Omental fat pad (tissue), 3 donors: ENCODE measurements at regions not wholly inside any gene's neighbourhood (a gene's known extent, or its start where the extent isn't known, plus 50 kb on each side); places are given as distances from the start of the nearest gene placed in this dataset.

Experiments used
- ATAC-seq: fragments of 150-250 bp; one replicate; pipeline ENCODE4 v1.9.1; 2016; ENCODE audit warnings: mild to moderate bottlenecking, moderate library complexity; ENCODE audit not compliant: low FRiP score
- DNase-seq: peaks from one replicate; pipeline ENCODE4 v3.0.0-alpha.2; 2019; ENCODE audit warnings: low spot score
- TF ChIP-seq, protein P1 (sequence below), 3 donors: fragments of 450-650 bp; IDR thresholded peaks; one replicate each; pipeline ENCODE4 v1.5.1; 2016 to 2017; ENCODE audit warnings: antibody characterized with exemption in 3 of 3, mild to moderate bottlenecking in 3 of 3, moderate library complexity in 2 of 3

DNA sequence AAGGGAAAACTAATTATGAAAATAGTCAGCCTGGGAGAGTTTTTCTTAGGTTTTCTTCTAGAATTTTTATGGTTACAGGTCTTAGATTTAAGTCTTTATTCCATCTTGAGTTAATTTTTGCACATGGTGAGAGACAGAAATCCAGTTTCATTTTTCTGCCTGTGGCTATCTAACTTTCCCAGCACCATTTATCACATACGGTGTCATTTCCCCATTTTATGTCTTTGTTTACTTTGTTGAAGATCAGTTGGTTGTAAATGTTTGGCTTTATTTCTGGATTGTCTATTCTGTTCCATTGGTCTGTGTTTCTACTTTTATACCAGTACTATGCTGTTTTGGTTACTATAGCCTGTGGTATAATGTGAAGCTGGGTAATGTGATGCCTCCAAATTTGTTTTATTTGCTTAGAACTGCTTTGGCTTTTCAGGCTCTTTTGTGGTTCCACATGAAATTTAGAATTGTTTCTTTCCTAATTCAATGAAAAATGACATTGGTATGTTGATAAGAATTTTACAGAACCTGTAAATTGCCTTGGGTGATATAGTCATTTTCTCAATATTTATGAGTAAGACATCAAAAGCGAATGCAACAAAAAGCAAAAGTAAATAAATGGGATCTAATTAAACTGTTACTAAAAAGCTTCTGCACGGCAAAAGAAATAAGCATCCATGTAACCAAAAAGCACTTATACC lies 146.1 kb upstream of the NOL4 start:
- TF ChIP-seq, protein P1, sequence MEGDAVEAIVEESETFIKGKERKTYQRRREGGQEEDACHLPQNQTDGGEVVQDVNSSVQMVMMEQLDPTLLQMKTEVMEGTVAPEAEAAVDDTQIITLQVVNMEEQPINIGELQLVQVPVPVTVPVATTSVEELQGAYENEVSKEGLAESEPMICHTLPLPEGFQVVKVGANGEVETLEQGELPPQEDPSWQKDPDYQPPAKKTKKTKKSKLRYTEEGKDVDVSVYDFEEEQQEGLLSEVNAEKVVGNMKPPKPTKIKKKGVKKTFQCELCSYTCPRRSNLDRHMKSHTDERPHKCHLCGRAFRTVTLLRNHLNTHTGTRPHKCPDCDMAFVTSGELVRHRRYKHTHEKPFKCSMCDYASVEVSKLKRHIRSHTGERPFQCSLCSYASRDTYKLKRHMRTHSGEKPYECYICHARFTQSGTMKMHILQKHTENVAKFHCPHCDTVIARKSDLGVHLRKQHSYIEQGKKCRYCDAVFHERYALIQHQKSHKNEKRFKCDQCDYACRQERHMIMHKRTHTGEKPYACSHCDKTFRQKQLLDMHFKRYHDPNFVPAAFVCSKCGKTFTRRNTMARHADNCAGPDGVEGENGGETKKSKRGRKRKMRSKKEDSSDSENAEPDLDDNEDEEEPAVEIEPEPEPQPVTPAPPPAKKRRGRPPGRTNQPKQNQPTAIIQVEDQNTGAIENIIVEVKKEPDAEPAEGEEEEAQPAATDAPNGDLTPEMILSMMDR (IDR thresholded peaks at IDR 0.05), result no peak
- no peak for DNase-seq
- ATAC-seq, result no peak

DNA sequence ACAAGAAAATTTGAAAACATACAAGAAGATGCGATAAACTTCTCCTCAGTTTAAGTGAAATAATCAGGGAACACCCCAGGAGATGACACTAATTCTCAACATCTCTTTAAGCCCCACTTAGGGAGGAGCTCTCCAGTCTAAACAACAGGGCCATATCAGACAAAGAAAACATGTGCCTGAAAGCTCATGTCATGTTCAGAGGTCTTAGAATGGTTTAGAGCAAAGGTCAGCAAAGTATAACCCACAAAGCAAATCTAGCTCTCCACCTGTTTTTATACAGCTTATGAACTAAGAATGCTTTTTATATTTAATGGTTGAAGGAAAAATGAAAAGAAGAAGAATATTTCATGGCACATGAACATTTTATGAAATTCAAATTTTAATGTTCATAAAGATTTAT lies 155.6 kb upstream of the NOL4 start:
- ATAC-seq, result no peak
- DNase-seq, result no peak
- TF ChIP-seq, protein P1 (IDR thresholded peaks at IDR 0.05), result no peak

DNA sequence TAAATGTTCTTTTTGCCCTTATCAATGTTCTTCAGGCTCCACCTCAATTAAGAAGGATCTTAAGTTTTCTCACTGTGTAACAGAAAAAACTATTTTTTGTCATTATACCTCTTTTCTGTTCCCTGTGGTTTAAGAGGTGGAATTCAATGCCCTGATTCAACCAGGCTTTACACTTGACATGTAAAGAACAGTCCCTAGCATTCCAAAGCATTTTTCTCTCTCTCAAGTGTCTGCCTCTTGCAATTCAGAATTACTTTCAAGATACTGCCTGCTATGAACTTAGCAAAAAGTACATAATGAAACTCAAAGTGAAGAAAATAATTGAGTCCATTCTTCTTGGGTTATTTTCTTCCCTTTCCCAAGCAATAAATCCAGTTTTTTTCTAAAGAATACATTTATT lies 160.6 kb upstream of the NOL4 start:
- ATAC-seq (no peak), DNase-seq (no peak)
- TF ChIP-seq, protein P1 (IDR thresholded peaks at IDR 0.05), result no peak

DNA sequence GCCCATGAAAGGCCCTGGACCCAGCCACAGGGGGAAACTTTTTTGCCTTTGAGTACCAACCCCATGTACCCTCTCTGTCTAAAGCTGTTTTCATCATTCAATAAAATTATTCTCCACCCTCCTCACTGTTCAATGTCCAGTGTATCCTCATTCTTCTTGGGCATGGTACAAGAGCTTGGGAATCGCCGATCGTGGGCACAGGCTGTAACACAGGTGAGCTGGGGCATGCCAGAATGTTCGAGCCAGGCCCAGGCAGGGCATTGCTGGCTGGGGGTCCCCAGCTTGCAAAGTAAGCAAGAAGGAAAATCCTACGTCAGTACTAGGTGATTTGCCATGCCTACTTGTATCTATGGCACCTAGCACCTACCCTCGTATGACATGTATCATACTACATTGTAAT lies 162.1 kb upstream of the NOL4 start:
- TF ChIP-seq, protein P1 (IDR thresholded peaks at IDR 0.05), result no peak
- DNase-seq (no peak), ATAC-seq (no peak)

DNA sequence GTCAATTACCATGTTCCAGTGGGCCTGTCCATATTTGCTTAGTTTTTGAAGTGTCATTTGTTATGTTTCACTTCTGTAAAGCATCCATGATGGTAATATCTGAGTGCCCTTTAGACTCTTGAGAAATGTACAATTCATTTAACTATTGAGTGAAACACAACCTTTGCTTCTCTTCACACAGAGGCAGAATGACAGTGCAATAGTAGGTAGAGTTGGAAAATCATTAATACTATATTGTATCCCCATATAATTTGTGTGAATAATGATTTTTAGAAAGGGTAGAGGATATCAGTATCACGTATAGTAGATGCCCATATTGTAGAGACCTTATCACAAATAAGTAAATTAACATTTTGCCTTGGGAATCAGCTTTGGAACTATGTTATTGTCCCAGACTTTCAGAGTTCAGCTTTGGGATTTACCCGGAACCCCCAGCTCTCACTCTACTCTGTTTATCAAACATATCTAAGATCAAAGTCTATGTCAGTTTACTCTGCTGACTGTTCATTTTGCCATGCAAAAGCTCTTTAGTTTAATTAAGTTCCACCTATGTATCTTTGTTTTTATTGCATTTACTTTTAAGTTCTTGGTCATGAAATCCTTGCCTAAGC lies 172.7 kb upstream of the NOL4 start:
- DNase-seq (no peak), ATAC-seq (no peak)
- TF ChIP-seq, protein P1 (IDR thresholded peaks at IDR 0.05), result no peak

DNA sequence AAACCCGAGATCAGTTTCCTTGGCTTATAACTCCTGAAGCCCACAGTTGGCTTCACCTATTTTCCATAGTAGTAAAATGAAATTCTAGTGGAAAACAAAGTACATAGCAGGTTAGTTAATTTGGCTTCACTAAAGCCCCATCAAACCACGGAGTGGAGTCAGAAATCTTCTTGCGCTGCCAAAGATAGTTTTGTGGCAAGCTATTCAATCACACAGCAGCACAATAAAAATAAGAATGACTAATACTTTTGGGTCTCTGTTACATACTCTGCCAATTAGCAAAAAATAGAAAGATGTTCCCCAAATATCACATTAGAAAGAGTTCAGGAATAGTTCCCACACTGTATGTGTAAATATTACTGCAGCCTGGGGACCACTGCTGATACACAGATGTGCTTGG lies 175.2 kb upstream of the NOL4 start:
- no peak for ATAC-seq
- TF ChIP-seq, protein P1 (IDR thresholded peaks at IDR 0.05), result no peak

DNA sequence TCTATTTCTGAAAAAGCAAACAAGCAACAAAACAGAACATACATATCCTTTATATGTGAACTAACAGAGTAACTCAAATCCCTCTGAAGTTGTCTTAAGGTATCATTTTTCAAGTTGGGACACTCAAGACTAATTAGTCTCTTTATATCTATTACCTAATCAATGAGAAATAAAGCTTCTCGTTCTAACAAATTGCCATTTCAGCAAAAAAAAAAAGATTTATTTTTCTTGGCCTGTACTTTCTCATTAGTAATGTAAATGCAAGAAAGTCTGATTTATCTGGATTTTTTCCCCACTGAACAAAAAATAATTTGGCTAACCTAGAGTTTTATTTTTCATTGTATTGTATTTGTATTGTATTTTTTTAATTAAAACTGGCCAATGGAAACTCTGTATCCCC lies 176.1 kb upstream of the NOL4 start:
- ATAC-seq (no peak), DNase-seq (no peak)
- TF ChIP-seq, protein P1 (IDR thresholded peaks at IDR 0.05), result no peak

More for the DNA sequence above, 175.2 kb upstream of the NOL4 start:
- no peak for DNase-seq
